KG1 (cell line): ENCODE measurements at regions not wholly inside any gene's neighbourhood (a gene's known extent, or its start where the extent isn't known, plus 50 kb on each side); places are given as distances from the start of the nearest gene placed in this dataset.
"Not testable (repeated sequence)": the region's sequence is repeated elsewhere in the genome, so short reads cannot be mapped to it uniquely, and the experiment has no call there.

Experiments used
- DNase-seq: peaks from one replicate; lab custom pipeline; 2025; lab: John Stamatoyannopoulos, UW

DNA sequence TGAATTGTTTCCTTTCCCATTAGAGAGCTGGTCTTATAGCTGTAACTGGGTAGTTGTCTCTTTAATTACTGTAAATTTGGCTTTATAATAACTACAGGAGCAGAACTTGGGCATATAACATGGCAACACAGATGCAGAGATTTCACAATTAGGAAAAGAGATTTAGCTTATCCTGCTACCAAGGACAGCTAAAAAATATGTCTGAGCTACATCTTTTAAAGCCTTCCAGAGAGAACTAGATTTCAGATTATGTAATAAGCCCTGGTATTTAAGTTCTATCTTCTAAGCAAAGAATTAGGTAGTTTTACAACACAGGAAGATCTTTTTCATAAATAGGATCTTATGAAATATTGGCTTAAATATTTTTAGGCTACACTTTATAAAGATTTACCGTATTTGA, 313.8 kb downstream of the S1PR1 start:
- no peak for DNase-seq

DNA sequence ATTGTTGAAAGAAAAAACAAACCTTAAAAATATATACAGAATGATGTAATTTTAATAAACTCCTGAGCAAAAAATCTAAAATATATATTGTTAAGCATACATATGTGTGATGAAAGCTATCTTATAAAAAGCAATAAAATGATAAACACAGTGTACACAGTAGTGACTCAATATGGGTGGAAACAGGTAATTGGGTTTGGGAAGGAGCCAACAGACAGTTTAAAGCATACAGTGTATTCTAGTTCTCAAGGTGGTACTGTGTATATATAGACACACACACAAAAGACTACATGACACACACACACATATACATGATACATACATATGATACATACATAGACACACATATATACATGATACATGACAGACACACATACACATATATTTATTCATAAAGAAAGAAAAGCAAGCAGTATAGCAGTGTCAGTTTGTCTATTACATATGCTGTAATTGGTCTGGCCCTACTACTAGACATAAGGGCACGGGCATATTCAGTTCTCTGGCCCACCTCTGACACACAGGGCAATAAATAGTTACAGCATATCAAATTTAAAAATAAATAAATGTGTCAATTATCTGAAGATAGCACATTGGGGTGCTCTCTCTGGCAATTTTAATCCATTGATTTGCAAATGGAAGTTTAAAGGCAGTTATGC, 330.2 kb downstream of the S1PR1 start:
- no peak for DNase-seq

DNA sequence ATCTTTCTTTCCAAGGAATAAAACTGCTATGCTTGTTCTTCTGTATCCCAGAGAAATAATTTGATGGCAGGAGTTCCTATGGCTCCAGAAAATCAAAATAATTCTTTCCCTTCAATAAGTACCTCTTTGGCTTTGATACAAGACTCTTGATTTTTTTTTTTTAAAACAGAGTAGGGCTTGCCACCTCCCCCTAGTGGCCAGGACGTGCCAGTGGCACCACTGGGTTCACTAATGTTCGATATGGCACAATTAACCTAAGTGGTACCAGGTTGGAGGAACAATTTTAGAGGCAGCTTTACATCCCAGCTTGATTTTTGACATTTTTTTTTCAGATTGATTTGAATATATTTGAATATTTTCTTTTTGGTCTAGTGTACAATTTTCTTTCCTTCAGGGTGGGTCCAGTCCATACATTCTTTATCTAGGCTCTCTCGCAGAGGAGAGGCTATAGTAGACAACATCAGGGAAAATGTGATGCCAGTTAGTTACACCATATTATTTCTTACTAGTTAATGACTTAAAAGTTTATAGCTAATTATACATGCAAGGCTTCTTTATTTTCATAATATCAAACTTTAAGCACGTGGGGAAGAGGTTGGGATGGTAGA, 330.9 kb downstream of the S1PR1 start:
- DNase-seq, result no peak

DNA sequence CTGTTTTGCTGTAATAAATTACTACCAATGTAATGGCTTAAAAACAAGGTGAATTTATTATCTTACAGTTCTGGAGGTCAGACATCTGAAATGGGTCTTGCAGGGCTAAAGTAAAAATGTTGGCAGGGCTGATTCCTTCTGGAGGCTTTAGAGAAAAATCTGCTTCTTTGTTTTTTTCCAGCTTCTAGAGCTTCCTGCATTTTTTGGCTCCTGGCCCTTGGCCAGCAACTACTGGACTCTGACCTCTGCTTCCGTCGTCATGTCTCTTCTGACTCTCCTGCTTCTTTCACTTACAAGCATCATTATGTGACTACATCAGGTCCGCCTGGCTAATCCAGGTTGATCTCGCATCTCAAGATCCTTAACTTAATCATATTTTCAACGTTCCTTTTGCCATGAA, 350.9 kb downstream of the S1PR1 start:
- no peak for DNase-seq

DNA sequence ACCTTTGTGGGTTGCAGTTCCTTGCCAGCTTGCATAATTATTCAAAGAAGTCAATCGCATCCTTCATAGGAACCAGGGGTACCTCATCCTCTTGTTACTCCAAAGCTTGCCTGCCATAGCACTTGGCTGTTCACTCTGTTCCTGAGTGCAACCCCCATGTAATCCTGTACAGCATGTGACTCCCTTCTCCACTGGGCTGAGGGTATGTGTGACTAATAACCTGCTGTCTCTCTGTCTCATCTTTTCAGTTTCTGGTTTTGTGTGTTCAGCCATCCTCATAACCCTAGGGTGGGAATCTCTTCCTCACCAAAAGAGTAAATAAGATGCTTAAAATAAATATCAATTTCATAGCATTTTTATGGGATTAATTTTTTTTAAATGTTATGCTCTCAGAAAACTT, 351.9 kb downstream of the S1PR1 start:
- no peak for DNase-seq

DNA sequence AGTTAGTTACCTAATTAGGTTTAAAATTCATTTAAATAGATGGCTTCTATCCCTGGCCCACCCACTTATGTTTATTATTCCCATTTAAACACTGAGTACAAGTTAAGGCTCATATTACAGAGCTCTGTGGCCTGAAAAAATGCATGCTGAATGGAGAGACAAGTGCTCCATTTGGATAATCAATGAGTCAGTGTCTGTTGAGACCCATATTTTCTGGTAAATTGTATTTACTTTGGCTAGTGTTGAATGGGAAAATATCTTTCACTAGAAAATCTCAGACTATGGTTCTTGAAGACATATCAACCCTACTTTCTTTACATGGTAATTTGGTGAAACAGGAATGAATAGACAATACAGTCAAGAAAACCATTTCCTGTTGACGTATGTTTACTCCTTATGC, 356.0 kb downstream of the S1PR1 start:
- DNase-seq, result no peak

DNA sequence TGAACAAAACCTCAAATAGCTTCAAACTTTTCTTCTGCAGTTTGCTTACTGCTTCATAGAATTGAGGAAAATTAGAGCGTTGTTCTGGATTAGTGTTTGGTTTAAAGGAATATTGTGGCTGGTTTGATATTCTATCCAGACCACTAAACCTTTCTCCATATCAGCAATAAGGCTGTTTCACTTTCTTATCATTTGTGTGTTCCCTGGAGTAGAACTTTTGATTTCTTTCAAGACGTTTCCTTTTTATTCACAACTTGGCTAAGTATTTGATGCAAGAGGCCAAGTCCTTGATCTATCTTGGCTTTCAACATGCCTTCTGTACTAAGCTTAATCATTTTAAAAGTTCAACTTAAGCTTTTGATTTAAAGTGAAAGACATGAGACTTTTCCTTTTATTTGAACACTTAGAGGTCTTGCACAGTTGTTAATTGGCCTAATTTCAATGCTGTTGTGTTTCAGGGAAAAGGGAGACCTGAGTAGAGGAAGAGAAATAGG, 359.1 kb downstream of the S1PR1 start:
- DNase-seq, result no peak

DNA sequence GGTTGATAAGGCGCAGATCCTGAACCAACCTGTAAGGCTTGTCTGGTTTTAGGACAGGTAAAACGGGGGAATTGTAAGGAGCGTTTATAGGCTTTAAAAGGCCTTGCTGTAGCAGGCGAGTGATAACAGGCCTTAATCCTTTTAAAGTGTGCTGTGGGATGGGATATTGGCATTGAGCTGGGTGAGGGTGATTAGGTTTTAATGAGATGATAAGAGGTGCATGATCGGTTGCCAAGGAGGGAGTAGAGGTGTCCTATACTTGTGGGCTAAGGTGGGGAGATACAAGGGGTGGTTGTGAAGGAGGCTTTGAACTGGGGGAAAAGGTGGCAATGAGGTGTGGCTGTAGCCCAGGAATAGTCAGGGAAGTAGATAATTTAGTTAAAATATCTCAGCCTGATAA, 363.8 kb downstream of the S1PR1 start:
- not testable (repeated sequence) for DNase-seq

DNA sequence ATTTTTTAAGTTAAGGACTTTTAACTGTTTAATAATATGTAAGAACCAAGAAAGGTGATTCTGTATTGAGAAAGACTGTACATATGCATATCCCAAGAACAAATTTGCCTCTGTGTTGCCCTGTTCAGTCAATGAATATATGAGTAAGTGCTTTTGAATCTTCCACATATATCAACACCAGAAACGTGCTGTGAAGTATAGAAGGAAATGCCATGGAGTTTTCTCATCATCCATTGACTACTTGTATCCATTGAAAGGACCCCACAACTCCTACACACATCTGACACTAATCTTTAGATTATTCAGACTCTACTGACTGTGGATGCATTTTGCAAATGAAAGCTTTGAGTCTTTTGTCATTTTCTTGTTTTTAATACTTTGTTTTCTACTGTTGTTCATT, 366.9 kb downstream of the S1PR1 start:
- no peak for DNase-seq

DNA sequence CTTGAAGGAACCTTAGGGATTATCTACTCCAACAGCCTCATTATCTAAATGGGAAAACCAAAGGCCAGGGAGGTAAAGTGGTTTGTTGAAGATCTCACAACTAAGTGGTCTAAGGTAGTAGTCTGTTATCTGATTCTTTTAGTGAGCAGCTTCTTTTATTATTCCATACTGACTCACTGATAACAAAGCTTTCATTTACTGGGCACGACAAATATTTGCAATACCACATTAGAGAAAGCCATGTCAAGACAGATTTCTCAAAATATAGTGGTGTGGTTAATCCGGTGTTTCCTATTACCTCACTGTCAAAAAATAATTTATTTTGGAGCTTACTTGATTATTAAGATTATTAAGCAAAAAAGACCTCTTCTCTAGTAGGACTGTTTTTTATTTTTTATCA, 369.1 kb downstream of the S1PR1 start:
- DNase-seq, result no peak

DNA sequence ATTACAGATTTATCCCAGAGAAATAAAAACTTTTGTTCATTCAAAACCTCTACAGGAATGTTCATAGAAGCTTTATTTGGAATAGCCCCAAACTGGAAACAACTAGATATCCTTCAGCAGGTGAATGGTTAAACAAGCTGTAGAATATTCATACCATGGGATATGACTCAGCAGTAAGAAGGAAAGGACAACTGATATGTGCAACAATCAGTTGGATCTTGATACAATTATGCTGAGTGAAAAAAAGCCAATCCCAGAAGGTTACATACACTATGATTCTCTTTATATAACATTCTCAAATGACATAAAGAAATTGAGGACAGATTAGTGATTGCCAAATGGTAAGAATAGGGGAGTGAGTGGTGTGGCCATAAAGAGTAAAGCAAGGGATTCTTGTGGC, 376.7 kb downstream of the S1PR1 start:
- no peak for DNase-seq

DNA sequence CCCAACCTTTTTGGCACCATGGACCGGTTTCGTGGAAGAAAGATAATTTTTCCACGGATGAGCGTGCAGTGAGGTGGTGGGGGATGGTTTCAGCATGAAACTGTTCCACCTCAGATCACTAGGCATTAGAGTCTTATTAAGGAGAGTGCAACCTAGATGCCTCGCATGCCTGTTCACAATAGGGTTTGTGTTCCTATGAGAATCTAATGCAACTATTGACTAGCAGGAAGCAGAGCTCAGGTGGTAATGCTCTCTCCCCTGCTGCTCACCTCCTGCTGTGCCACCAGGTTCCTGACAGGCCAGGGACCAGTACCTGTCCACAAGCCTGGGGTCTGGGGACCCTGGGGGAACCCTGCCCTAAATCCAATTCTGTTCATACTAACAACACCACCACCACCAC, 377.8 kb downstream of the OLFM3 start:
- no peak for DNase-seq

DNA sequence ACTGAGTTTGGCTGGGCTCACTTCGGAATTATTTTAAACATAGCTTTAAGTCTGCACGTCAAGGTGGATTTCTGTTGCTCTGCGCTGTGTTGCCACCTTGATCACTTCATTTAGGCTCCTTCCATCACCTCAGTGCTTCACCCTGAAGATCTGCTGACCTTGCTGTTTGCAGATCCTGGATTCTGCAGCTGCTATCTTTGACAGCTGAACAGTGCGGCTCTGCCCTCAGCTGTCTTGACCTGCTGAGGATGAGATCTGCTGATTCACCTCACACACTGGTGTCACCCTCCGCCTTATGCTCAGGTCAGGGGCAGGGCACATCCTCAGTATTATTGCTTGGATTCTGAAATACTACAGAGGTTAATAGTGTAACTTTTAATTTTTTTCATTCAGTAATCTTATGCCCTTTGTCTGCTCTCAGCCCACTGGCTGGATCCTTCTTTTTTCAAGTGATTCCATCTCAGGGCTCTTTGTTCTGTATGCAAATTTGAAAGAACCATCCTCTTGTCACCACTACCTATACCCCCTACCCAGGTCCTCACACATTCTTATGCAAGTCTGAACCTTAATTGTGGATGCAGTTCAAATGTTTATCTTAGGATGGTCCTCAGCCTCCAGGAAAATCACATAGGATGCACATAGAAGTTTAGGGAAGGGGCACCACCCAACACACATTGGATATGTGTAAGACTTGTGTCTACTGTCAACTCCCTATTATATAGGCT, 364.0 kb downstream of the OLFM3 start:
- no peak for DNase-seq

DNA sequence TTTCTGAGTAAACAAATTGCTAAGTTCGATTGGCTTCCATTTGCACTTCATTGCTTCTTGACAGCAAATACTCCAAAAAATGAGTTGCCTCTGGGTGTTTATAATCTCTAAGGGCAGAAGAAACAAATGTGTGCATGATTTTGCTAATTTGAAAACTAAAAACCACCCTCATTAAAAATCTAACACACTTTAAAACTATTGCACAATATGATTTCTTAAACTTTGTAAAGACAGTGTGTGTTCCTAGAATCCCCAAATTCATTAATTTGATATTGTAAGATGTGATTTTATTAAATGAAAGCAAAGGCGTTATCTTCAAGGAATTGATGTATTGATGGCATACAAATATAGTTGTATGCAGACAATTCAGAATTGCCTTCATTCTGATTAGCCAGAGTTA, 350.9 kb downstream of the OLFM3 start:
- no peak for DNase-seq

DNA sequence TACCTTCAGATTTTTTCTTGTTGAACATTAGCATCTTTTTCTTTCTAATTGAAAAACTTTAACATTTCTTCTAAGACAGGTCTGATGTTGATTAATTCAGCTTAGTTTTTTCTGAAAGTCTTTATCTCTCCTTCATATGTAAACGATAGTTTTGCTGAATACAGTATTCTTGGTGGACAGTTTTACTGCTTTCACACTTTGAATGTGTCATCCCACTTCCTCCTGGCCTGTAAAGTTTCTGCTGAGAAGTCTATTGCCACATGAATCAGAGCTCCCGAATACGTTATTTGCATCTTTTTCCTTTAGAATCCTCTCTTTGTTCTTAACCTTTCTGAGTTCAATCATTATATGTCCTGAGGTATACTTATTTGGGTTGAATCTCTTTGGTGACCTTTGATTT, 344.2 kb downstream of the OLFM3 start:
- DNase-seq, result no peak

DNA sequence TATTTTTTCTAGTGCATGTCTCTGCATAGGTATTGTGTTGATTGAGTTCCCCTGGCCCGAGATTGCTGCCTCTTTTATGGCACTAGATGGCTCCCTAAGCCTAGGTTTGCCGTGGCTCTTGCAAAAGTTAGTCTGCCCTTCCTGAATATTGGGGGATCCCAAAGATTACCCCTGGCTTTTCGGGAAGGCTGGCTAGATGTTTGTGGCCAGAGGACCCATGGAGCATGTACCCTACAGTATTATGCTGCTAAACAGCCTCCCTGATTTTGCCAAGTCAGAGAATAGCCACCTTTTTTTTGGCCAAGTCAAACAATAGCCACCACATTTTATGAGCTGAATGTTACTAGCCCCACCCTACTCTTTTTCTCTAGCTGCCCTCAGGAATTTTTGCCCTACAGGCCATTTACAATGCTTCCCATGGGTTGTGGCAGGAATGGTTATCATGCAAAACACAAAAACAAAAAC, 343.2 kb downstream of the OLFM3 start:
- DNase-seq, result no peak

DNA sequence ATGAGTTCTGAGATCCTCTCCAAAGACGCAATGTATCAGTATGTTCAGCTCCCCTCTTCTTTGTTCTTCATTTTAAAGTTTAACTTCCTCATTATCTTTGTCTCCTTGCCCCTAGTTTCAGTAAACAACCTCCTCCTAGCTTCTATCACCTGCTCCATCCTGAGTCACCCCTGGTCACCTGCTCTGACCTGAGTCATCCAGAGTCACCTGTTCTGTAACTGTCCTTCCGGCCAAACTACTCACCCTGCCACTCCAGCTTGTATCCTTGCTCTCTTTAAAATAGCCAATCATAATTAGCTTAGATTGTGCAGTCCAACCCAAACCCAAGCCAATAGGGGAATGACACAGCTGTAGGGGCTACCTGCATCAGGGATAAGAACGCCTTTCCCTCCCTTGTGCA, 332.0 kb downstream of the OLFM3 start:
- no peak for DNase-seq

DNA sequence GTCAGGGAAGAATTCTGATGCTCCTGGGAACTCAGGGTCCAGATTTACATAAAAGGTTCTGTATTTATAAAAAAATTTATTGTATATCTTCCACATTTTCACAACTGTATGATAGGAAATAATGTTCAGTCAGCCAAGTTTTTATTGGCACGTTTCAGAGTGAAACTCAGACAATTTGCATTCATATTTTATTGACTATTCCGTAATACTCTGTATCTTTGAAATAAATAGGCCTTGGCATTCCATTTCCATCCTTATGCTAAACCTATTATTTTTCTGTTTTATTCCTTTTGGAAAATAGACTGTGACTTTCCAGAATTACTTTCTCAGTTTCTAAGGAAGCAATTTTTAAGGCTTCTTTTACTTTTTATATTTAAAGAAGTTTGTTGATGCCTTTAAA, 329.0 kb downstream of the OLFM3 start:
- no peak for DNase-seq

DNA sequence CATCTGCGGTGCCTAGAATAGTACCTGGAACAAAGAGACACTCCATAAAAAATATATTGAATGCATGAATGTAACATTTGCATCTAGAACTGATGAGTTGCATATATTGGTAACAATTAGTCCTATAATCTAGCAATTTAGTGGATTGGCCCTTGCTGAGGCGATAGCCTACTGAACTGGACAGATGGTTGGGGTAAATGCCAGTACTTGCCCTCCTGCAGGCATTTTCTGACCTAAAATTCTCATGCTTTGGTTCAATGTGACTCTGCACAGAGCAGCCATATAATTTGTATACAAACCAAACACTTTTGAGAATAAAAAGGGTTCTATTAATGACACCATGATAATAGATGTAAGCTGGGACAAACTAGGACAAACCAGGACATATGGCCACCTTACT, 313.6 kb downstream of the OLFM3 start:
- DNase-seq, result no peak

DNA sequence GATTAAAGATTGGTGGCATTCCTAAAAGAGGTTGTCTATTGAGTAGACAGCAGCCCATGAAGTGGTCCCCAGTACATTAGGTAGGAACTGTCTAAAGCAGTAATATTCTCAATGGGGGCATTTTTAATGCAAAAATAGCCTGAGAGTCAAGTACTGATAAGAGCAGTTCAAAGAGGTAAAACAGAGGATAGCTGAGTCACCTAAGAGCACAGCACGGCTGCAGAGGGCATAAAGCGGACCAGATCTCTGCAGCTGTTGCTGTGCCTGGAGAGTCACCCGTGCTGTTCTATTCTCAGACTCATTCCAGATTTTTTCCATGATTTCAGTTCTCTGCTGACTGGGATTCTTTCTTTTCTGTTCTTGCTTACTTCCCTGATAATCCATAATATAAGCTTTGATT, 313.2 kb downstream of the OLFM3 start:
- DNase-seq, result no peak

DNA sequence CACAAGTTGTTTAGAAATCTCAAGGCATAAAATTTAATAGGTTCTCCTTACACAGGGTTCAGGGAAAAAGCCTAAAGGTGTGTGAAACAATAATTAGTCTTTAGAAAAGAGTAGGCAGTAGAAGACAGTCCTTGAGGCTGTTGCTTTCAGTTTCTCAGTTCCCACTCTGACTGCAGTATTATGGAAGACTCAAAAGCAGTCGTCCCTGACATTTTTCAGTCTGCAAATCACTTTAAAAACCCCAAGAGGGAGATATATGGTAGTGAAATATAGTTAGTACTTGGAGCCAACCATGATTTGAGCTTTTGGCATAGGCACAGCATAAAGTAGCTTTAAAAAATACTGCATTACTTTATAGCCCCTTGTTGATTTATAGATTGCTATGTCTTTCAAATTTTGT, 299.7 kb downstream of the OLFM3 start:
- no peak for DNase-seq

DNA sequence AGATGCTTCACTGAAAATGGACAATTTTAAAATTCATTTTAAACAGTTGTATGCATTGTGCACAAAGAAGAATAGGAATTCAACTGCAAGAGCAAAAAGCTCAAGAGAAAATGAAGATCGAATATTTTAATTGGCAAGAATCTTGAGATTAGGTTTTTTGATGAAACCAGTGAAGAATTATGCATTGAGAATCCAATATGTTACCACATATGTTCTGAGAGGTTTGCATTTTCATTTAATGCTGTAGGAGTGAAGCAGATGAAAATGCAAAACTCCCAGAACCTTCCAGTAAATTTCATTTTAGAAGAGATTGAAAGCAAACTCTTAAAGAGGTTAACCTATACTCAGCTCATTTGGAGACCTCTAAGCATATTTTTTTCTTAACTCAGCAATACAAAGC, 298.0 kb downstream of the OLFM3 start:
- no peak for DNase-seq

DNA sequence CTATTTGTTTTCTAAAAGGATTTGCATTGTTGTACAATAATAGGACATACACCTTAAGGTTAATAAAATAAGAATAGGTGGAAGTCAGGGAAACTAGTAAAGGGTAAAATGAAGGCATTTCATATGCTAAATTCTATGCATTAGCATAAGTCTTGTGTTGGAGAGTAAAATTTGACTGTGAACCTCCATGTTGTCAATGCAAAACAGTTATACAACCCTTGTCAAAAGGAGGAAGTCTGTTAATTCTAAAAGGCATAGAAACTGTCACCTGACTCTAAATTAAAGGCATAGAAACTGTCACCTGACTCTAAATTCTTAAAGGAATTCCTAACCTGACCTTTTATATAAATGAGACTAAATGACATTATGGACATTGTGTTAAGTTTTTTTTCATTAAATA, 291.8 kb downstream of the OLFM3 start:
- DNase-seq, result no peak
